Activated CD8-positive, alpha-beta memory T cell treated with anti-CD3 and anti-CD28 coated beads for 24 hours (primary cell): ENCODE measurements at regions not wholly inside any gene's neighbourhood (a gene's known extent, or its start where the extent isn't known, plus 50 kb on each side); places are given as distances from the start of the nearest gene placed in this dataset.
"Not testable (repeated sequence)": the region's sequence is repeated elsewhere in the genome, so short reads cannot be mapped to it uniquely, and the experiment has no call there.

Experiments used
- DNase-seq: peaks from one replicate; pipeline ENCODE4 v3.0.0-alpha.2; 2020

- no peak for DNase-seq
Observed at GRCh38 chr13:19123502-19123901, 58.1 kb downstream of the TUBA3C start.

GRCh38 chr13:19117913-19118739 is 63.5 kb downstream of the TUBA3C start:
- DNase-seq: no peak

- not testable (repeated sequence) for DNase-seq
Observed at GRCh38 chr13:19109225-19109624, 72.4 kb downstream of the TUBA3C start.

- DNase-seq: no peak
Observed at GRCh38 chr13:19103140-19103539, 78.5 kb downstream of the TUBA3C start.

- DNase-seq: no peak
Observed at GRCh38 chr13:19093369-19093768, 88.3 kb downstream of the TUBA3C start.

GRCh38 chr13:19090495-19090894 is 91.1 kb downstream of the TUBA3C start:
- DNase-seq: no peak

- no peak for DNase-seq
Observed at GRCh38 chr13:19089315-19089714, 92.3 kb downstream of the TUBA3C start.

- no peak for DNase-seq
Observed at GRCh38 chr13:19088416-19088815, 93.2 kb downstream of the TUBA3C start.

- no peak for DNase-seq
Observed at GRCh38 chr13:19085876-19086275, 95.7 kb downstream of the TUBA3C start.

- DNase-seq: no peak
Observed at GRCh38 chr13:19085258-19085657, 96.4 kb downstream of the TUBA3C start.

GRCh38 chr13:19083340-19083739 is 98.3 kb downstream of the TUBA3C start:
- no peak for DNase-seq

- DNase-seq: no peak
Observed at GRCh38 chr13:19075418-19075817, 106.2 kb downstream of the TUBA3C start.

GRCh38 chr13:19074519-19074918 is 107.1 kb downstream of the TUBA3C start:
- no peak for DNase-seq

GRCh38 chr13:19074106-19074505 is 107.5 kb downstream of the TUBA3C start:
- DNase-seq: not testable (repeated sequence)

GRCh38 chr13:19072956-19073706 is 108.5 kb downstream of the TUBA3C start:
- not testable (repeated sequence) for DNase-seq

GRCh38 chr13:19072543-19072942 is 109.1 kb downstream of the TUBA3C start:
- no peak for DNase-seq

GRCh38 chr13:19071161-19071936 is 110.3 kb downstream of the TUBA3C start:
- DNase-seq: no peak

- DNase-seq: no peak
Observed at GRCh38 chr13:19070398-19070735, 111.3 kb downstream of the TUBA3C start.

- DNase-seq: no peak
Observed at GRCh38 chr13:19069684-19070397, 111.8 kb downstream of the TUBA3C start.

GRCh38 chr13:19068691-19069090 is 112.9 kb downstream of the TUBA3C start:
- DNase-seq: no peak

GRCh38 chr13:19067767-19068166 is 113.9 kb downstream of the TUBA3C start:
- no peak for DNase-seq

- no peak for DNase-seq
Observed at GRCh38 chr13:19062801-19063200, 118.8 kb downstream of the TUBA3C start.
